ENCODE measurements at regions not wholly inside any gene's neighbourhood (a gene's known extent, or its start where the extent isn't known, plus 50 kb on each side); places are given as distances from the start of the nearest gene placed in this dataset.

GRCh38 chr9:82146677-82147076, 158.1 kb downstream of the SPATA31D1 start:
- no peak for TF ChIP-seq CTCF (IDR thresholded peaks at IDR 0.05)
- no peak for TF ChIP-seq EZH2 (IDR thresholded peaks at IDR 0.05)
- no peak for TF ChIP-seq EZH2phosphoT487 (IDR thresholded peaks at IDR 0.05)
